H9 (cell line): ENCODE measurements at regions not wholly inside any gene's neighbourhood (a gene's known extent, or its start where the extent isn't known, plus 50 kb on each side); places are given as distances from the start of the nearest gene placed in this dataset.
"Not testable (repeated sequence)": the region's sequence is repeated elsewhere in the genome, so short reads cannot be mapped to it uniquely, and the experiment has no call there.

Experiments
- DNase-seq: peaks from one replicate; pipeline ENCODE4 v3.0.0-alpha.2; 2017
- H2AFZ ChIP-seq: one replicate; pipeline ENCODE4 v1.6.1; 2013; ENCODE audit warnings: mild to moderate bottlenecking, low read length, control low read depth, moderate library complexity
- H2AK5ac ChIP-seq: 2 replicates; pipeline ENCODE4 v1.6.1; 2013; ENCODE audit warnings: low read length, control low read depth, mixed read lengths; ENCODE audit not compliant: insufficient read length
- H2BK120ac ChIP-seq: one replicate; pipeline ENCODE4 v1.6.1; 2013; ENCODE audit warnings: low read depth, mild to moderate bottlenecking, low read length, control low read depth, inconsistent platforms; ENCODE audit not compliant: poor library complexity, severe bottlenecking
- H2BK12ac ChIP-seq: 2 replicates; pipeline ENCODE4 v1.6.1; 2013; ENCODE audit warnings: low read length, control low read depth, mixed read lengths, low read depth; ENCODE audit not compliant: insufficient read length
- H2BK15ac ChIP-seq: 2 replicates; pipeline ENCODE4 v1.6.1; 2013; ENCODE audit warnings: low read depth, low read length, control low read depth
- H2BK20ac ChIP-seq: one replicate; pipeline ENCODE4 v1.6.1; 2013; ENCODE audit warnings: low read depth, mild to moderate bottlenecking, low read length, control low read depth, inconsistent platforms; ENCODE audit not compliant: poor library complexity, severe bottlenecking
- H2BK5ac ChIP-seq: 2 replicates; pipeline ENCODE4 v1.6.1; 2013; ENCODE audit warnings: low read length, control low read depth, mixed read lengths; ENCODE audit not compliant: insufficient read length
- H3K14ac ChIP-seq: 2 replicates; pipeline ENCODE4 v1.6.1; 2013; ENCODE audit warnings: low read length, control low read depth; ENCODE audit not compliant: insufficient read depth
- H3K18ac ChIP-seq: 2 replicates; pipeline ENCODE4 v1.6.1; 2013; ENCODE audit warnings: low read depth, mild to moderate bottlenecking, mixed read lengths, low read length, control low read depth; ENCODE audit not compliant: insufficient read length
- H3K23ac ChIP-seq: 2 replicates; pipeline ENCODE4 v1.6.1; 2013; ENCODE audit warnings: low read length, control low read depth, mixed read lengths, low read depth; ENCODE audit not compliant: insufficient read length
- H3K23me2 ChIP-seq: 2 replicates; pipeline ENCODE4 v1.6.1; 2013; ENCODE audit warnings: low read depth, mild to moderate bottlenecking, mixed read lengths, low read length, control low read depth; ENCODE audit not compliant: insufficient read length, poor library complexity, severe bottlenecking
- H3K27ac ChIP-seq: 2 replicates; pipeline ENCODE4 v1.5.1; 2013; ENCODE audit warnings: low read length, control low read depth, mixed read lengths, low read depth; ENCODE audit not compliant: insufficient read length
- H3K27me3 ChIP-seq: 2 replicates; pipeline ENCODE4 v1.6.1; 2013; ENCODE audit warnings: low read length, control low read depth, inconsistent platforms; ENCODE audit not compliant: insufficient read depth
- H3K4ac ChIP-seq: 2 replicates; pipeline ENCODE4 v1.6.1; 2013; ENCODE audit warnings: low read depth, mild to moderate bottlenecking, control low read depth, inconsistent platforms, low read length, moderate library complexity
- H3K4me1 ChIP-seq: 2 replicates; pipeline ENCODE4 v1.6.1; 2013; ENCODE audit warnings: low read length, control low read depth, inconsistent platforms; ENCODE audit not compliant: insufficient read depth
- H3K4me2 ChIP-seq: 2 replicates; pipeline ENCODE4 v1.6.1; 2013; ENCODE audit warnings: low read length, control low read depth, mixed read lengths; ENCODE audit not compliant: insufficient read length, insufficient read depth
- H3K56ac ChIP-seq: 2 replicates; pipeline ENCODE4 v1.6.1; 2013; ENCODE audit warnings: low read depth, mild to moderate bottlenecking, mixed read lengths, low read length, control low read depth; ENCODE audit not compliant: insufficient read length
- H3K79me1 ChIP-seq: 2 replicates; pipeline ENCODE4 v1.6.1; 2013; ENCODE audit warnings: low read depth, mild to moderate bottlenecking, moderate library complexity, low read length, control low read depth, inconsistent platforms; ENCODE audit not compliant: insufficient read depth, poor library complexity, severe bottlenecking
- H3K79me2 ChIP-seq: 2 replicates; pipeline ENCODE4 v1.6.1; 2013; ENCODE audit warnings: low read length, control low read depth, inconsistent platforms; ENCODE audit not compliant: insufficient read depth
- H3K9ac ChIP-seq: 2 replicates; pipeline ENCODE4 v1.6.1; 2013; ENCODE audit warnings: low read length, control low read depth, mixed read lengths; ENCODE audit not compliant: insufficient read length; ENCODE audit errors: extremely low read depth
- H3K9me3 ChIP-seq: one replicate; pipeline ENCODE4 v1.6.1; 2013; ENCODE audit warnings: low read depth, low read length, inconsistent platforms; ENCODE audit not compliant: control insufficient read depth
- H3T11ph ChIP-seq: one replicate; pipeline ENCODE4 v1.6.1; 2013; ENCODE audit warnings: mild to moderate bottlenecking, low read length, control low read depth, inconsistent platforms
- H4K20me1 ChIP-seq: one replicate; pipeline ENCODE4 v1.6.1; 2013; ENCODE audit not compliant: control insufficient read depth, insufficient read length, insufficient read depth
- H4K5ac ChIP-seq: 2 replicates; pipeline ENCODE4 v1.6.1; 2013; ENCODE audit warnings: low read depth, mild to moderate bottlenecking, mixed read lengths, low read length, control low read depth; ENCODE audit not compliant: insufficient read length
- H4K8ac ChIP-seq: replicated peaks from 2 replicates; pipeline ENCODE4 v1.6.1; 2013; ENCODE audit warnings: low read length, control low read depth, mixed read lengths, low read depth; ENCODE audit not compliant: insufficient read length
- H4K91ac ChIP-seq: 2 replicates; pipeline ENCODE4 v1.6.1; 2013; ENCODE audit warnings: low read depth, mild to moderate bottlenecking, moderate library complexity, mixed read lengths, low read length, control low read depth; ENCODE audit not compliant: insufficient read length
- H3K27ac Mint-ChIP-seq, 3 experiments: 2 replicates in 2 of 3; 3 replicates in 1 of 3; pipeline ENCODE4 v1.8.0; 2020 to 2021; ENCODE audit warnings: mixed read lengths in 3 of 3, mild to moderate bottlenecking in 1 of 3, moderate library complexity in 1 of 3
- H3K27me3 Mint-ChIP-seq: 2 replicates; pipeline ENCODE4 v1.8.0; 2021; ENCODE audit warnings: low read depth, mild to moderate bottlenecking, moderate library complexity, mixed read lengths
- H3K36me3 Mint-ChIP-seq, 3 experiments: 2 replicates in 2 of 3; 3 replicates in 1 of 3; pipeline ENCODE4 v1.8.0; 2020 to 2021; ENCODE audit warnings: low read depth in 3 of 3, mixed read lengths in 3 of 3; ENCODE audit not compliant: insufficient read depth in 1 of 3
- H3K4me1 Mint-ChIP-seq, 2 experiments: 2 replicates each; pipeline ENCODE4 v1.8.0; 2020; ENCODE audit warnings: mixed read lengths in 2 of 2
- H3K4me3 Mint-ChIP-seq, 2 experiments: 2 replicates in 1 of 2; 3 replicates in 1 of 2; pipeline ENCODE4 v1.8.0; 2020 to 2021; ENCODE audit warnings: mild to moderate bottlenecking in 2 of 2, mixed read lengths in 2 of 2, moderate library complexity in 1 of 2
- H3K9me3 Mint-ChIP-seq, 2 experiments: 2 replicates in 1 of 2; 3 replicates in 1 of 2; pipeline ENCODE4 v1.8.0; 2020; ENCODE audit warnings: mild to moderate bottlenecking in 2 of 2, mixed read lengths in 2 of 2, moderate library complexity in 1 of 2
- CTCF ChIP-seq: fragments of 200-600 bp; sonication (generic); conservative IDR thresholded peaks from 3 replicates; pipeline ENCODE4 v1.8.0; 2021; ENCODE audit warnings: antibody characterized with exemption, mild to moderate bottlenecking
- WGBS: extraction: QIAGEN DNeasy Blood & Tissue Kit; methylation state at CpG from one replicate; pipeline ENCODE4 v1.1.7; 2013; ENCODE audit warnings: missing lambda C conversion rate, low lambda C conversion rate, mixed read lengths; ENCODE audit not compliant: insufficient read length; ENCODE audit errors: extremely low coverage; 5-methylcytosine and 5-hydroxymethylcytosine counted together

GRCh38 chr2:88372042-88372441, 80.5 kb downstream of the FOXI3 start:
- WGBS: no CpG with 5 or more reads among the region's 3 CpGs
- no peak overlapping the region for H3K27ac Mint-ChIP-seq
- H2BK12ac ChIP-seq: no peak overlapping the region
- H2BK20ac ChIP-seq: no peak overlapping the region
- H3K9me3 ChIP-seq: no peaks in the 10 kb centered on the region
- H3K14ac ChIP-seq: no peak overlapping the region
- no peak overlapping the region for H3K18ac ChIP-seq
- no peaks in the 10 kb centered on the region for H3K79me1 ChIP-seq
- H3K36me3 Mint-ChIP-seq: no peaks in the 10 kb centered on the region
- H2AFZ ChIP-seq: no peak overlapping the region
- no peak overlapping the region for H3T11ph ChIP-seq
- no peaks in the 10 kb centered on the region for H4K20me1 ChIP-seq
- no peaks in the 10 kb centered on the region for H3K27me3 ChIP-seq
- no peak overlapping the region for H2AK5ac ChIP-seq
- H3K4ac ChIP-seq: no peak overlapping the region
- no peak for TF ChIP-seq CTCF
- no peaks in the 10 kb centered on the region for H3K23me2 ChIP-seq
- DNase-seq: no peak
- H3K27ac ChIP-seq: no peak overlapping the region
- H3K4me2 ChIP-seq: no peak overlapping the region
- no peak overlapping the region for H4K8ac ChIP-seq
- no peak overlapping the region for H3K23ac ChIP-seq
- H3K79me2 ChIP-seq: no peaks in the 10 kb centered on the region
- H3K27me3 Mint-ChIP-seq: no peaks in the 10 kb centered on the region; the same call in 1 of the 2 replicates
- H2BK5ac ChIP-seq: no peak overlapping the region
- peaks cover 4 to 5% of the 10 kb centered on the region in 2 experiments for H3K4me1 Mint-ChIP-seq
- H3K56ac ChIP-seq: no peak overlapping the region
- no peak overlapping the region for H3K4me3 Mint-ChIP-seq
- no peak overlapping the region for H4K91ac ChIP-seq
- H2BK120ac ChIP-seq: no peak overlapping the region
- no peaks in the 10 kb centered on the region for H3K4me1 ChIP-seq
- no peak overlapping the region for H3K9ac ChIP-seq
- H2BK15ac ChIP-seq: no peak overlapping the region
- peaks cover 0 to 2% of the 10 kb centered on the region in 2 experiments; a peak in 2 of 5 replicates for H3K9me3 Mint-ChIP-seq
- H4K5ac ChIP-seq: no peak overlapping the region

- not testable (repeated sequence) for H2BK120ac ChIP-seq, H4K91ac ChIP-seq, H3T11ph ChIP-seq, H2AK5ac ChIP-seq, H3K79me2 ChIP-seq, H3K4ac ChIP-seq, H3K36me3 Mint-ChIP-seq, H2AFZ ChIP-seq, H3K9me3 Mint-ChIP-seq, H3K79me1 ChIP-seq, H3K56ac ChIP-seq, H3K14ac ChIP-seq, H2BK12ac ChIP-seq, H3K27me3 Mint-ChIP-seq, H3K4me1 Mint-ChIP-seq, H3K18ac ChIP-seq, H3K27me3 ChIP-seq, H2BK20ac ChIP-seq, H3K23ac ChIP-seq, H3K27ac Mint-ChIP-seq, H3K23me2 ChIP-seq, H4K8ac ChIP-seq, H4K20me1 ChIP-seq, H3K9me3 ChIP-seq, H4K5ac ChIP-seq, DNase-seq, H3K4me1 ChIP-seq, H2BK5ac ChIP-seq, H3K4me2 ChIP-seq, H2BK15ac ChIP-seq, H3K9ac ChIP-seq, H3K4me3 Mint-ChIP-seq, H3K27ac ChIP-seq
- no CpG with 5 or more reads among the region's 11 CpGs for WGBS
Observed at GRCh38 chr2:88365408-88365807, 87.1 kb downstream of the FOXI3 start.
